ENCODE measurements at regions not wholly inside any gene's neighbourhood (a gene's known extent, or its start where the extent isn't known, plus 50 kb on each side); places are given as distances from the start of the nearest gene placed in this dataset.
A peak's percentile ranks its signal among the peaks of the same experiment; 100 is the strongest.

- peak; percentile 78 for ATAC-seq
- no peak for FAIRE-seq
- intact Hi-C loops (cut with micrococcal nuclease), result no loop called here
- Histone ChIP-seq H3K4me3 (no peak overlapping the region), H4K20me1 (replicated peaks; ENCODE audit: control insufficient read depth, insufficient read depth, low read length) (0 out of 2 replicates have a peak, but pooled peaks cover 4% of the 10 kb centered on the region), H3K27ac (ENCODE audit: extremely low read depth, low read depth, low read length) (no peak overlapping the region), H2AFZ (ENCODE audit: low read depth, low read length) (no peak overlapping the region), H3K27me3 (ENCODE audit: control insufficient read depth in 2 of 2, insufficient read depth in 2 of 2, low read length in 2 of 2) (peaks cover 18 to 32% of the 10 kb centered on the region in 2 experiments; a peak in 4 of 5 replicates), H3K4me1 (replicated peaks in 1 of 2; ENCODE audit: control insufficient read depth in 2 of 2, insufficient read depth in 2 of 2, low read length in 2 of 2) (peaks cover 0 to 9% of the 10 kb centered on the region in 2 experiments; a peak in 2 of 5 replicates), H3K79me2 (ENCODE audit: control insufficient read depth, insufficient read depth, low read length) (no peaks in the 10 kb centered on the region), H3K4me2 (ENCODE audit: insufficient read depth, low read length) (no peak overlapping the region), H3K9ac (ENCODE audit: insufficient read depth in 1 of 2, low read depth in 2 of 2, low read length in 2 of 2) (no peak overlapping the region), H3K36me3 (ENCODE audit: control insufficient read depth, insufficient read depth, low read length) (no peaks in the 10 kb centered on the region), H3K9me1 (ENCODE audit: control insufficient read depth, insufficient read depth, low read length) (no peaks in the 10 kb centered on the region), H3K9me3 (replicated peaks; ENCODE audit: control insufficient read depth, insufficient read depth, low read depth, low read length) (no peaks in the 10 kb centered on the region)
- no TSS peak for BruUV-seq (replicated peaks)
- ChIA-PET POLR2A (no interaction called here), CTCF (ENCODE audit: low intra/inter-chr PET ratio) (no interaction called here)
- WGBS (ENCODE audit: insufficient coverage, low coverage, missing lambda C conversion rate), result 4% methylated on average over 27 of the region's 33 CpGs
- peak in 2 of 4 experiments; percentile 3 to 10 for DNase-seq (ENCODE audit: extremely low read depth in 1 of 4, low spot score in 3 of 4)
- in situ Hi-C loops (cut with MboI), result no loop called here
- TF ChIP-seq JUN (IDR thresholded peaks at IDR 0.05; ENCODE audit: borderline replicate concordance, low read depth, low read length) (no peak), JUN (CRISPR knock-in tag; IDR thresholded peaks at IDR 0.05; ENCODE audit: borderline replicate concordance) (no peak), E2F5 (CRISPR knock-in tag; IDR thresholded peaks at IDR 0.05) (no peak), TCF7L2 (IDR thresholded peaks at IDR 0.05; ENCODE audit: low read depth, low read length) (no peak), XRCC3 (IDR thresholded peaks at IDR 0.05) (no peak), ZNF318 (IDR thresholded peaks at IDR 0.05; ENCODE audit: borderline replicate concordance in 1 of 2, low read depth in 1 of 2) (no peak), NFE2 (IDR thresholded peaks at IDR 0.05; ENCODE audit: low read depth) (no peak), COPS2 (conservative IDR thresholded peaks at IDR 0.05) (no peak), ZNF57 (CRISPR knock-in tag; IDR thresholded peaks at IDR 0.05) (no peak), GTF2F1 (IDR thresholded peaks at IDR 0.05; ENCODE audit: low read depth, low read length) (no peak), FOXJ3 (CRISPR knock-in tag; IDR thresholded peaks at IDR 0.05) (no peak), PREB (CRISPR knock-in tag; IDR thresholded peaks at IDR 0.05) (no peak)
Measured at GRCh38 chr2:118185210-118186109, 97.2 kb downstream of the INSIG2 start.

Measured in K562 (cell line).